NCI-H524 treated with DMSO at 0.1 percent for 48 hours (cell line): ENCODE measurements at regions not wholly inside any gene's neighbourhood (a gene's known extent, or its start where the extent isn't known, plus 50 kb on each side); places are given as distances from the start of the nearest gene placed in this dataset.

ENCODE experiments used
- DNase-seq: peaks from one replicate; lab custom pipeline; 2025; lab: John Stamatoyannopoulos, UW

- no peak for DNase-seq
Measured at GRCh38 chr13:37361608-37362007, 237.0 kb downstream of the POSTN start.

- DNase-seq, result no peak
Measured at GRCh38 chr13:37360556-37360955, 238.0 kb downstream of the POSTN start.

- no peak for DNase-seq
Measured at GRCh38 chr13:37357548-37357947, 241.0 kb downstream of the POSTN start.

GRCh38 chr13:37353911-37354310, 244.7 kb downstream of the POSTN start:
- DNase-seq, result no peak

- no peak for DNase-seq
Measured at GRCh38 chr13:37351211-37351610, 245.7 kb upstream of the CSNK1A1L start.

GRCh38 chr13:37349916-37350315, 244.5 kb upstream of the CSNK1A1L start:
- DNase-seq, result no peak

GRCh38 chr13:37348916-37349643, 243.6 kb upstream of the CSNK1A1L start:
- no peak for DNase-seq

- no peak for DNase-seq
Measured at GRCh38 chr13:37345869-37346268, 240.4 kb upstream of the CSNK1A1L start.

GRCh38 chr13:37345391-37345790, 239.9 kb upstream of the CSNK1A1L start:
- no peak for DNase-seq

GRCh38 chr13:37344056-37344455, 238.6 kb upstream of the CSNK1A1L start:
- DNase-seq, result no peak

GRCh38 chr13:37342205-37342604, 236.7 kb upstream of the CSNK1A1L start:
- no peak for DNase-seq

GRCh38 chr13:37340901-37341670, 235.6 kb upstream of the CSNK1A1L start:
- no peak for DNase-seq

- no peak for DNase-seq
Measured at GRCh38 chr13:37339386-37339735, 233.9 kb upstream of the CSNK1A1L start.

- no peak for DNase-seq
Measured at GRCh38 chr13:37338726-37339385, 233.4 kb upstream of the CSNK1A1L start.

GRCh38 chr13:37326334-37326733, 220.9 kb upstream of the CSNK1A1L start:
- DNase-seq, result no peak

GRCh38 chr13:37319031-37319443, 213.6 kb upstream of the CSNK1A1L start:
- no peak for DNase-seq

- DNase-seq, result no peak
Measured at GRCh38 chr13:37316935-37317334, 211.5 kb upstream of the CSNK1A1L start.

GRCh38 chr13:37313372-37313771, 207.9 kb upstream of the CSNK1A1L start:
- no peak for DNase-seq

GRCh38 chr13:37306778-37307544, 201.5 kb upstream of the CSNK1A1L start:
- DNase-seq, result no peak

- no peak for DNase-seq
Measured at GRCh38 chr13:37303606-37304005, 198.1 kb upstream of the CSNK1A1L start.

- no peak for DNase-seq
Measured at GRCh38 chr13:37302686-37303085, 197.2 kb upstream of the CSNK1A1L start.

GRCh38 chr13:37295573-37295972, 190.1 kb upstream of the CSNK1A1L start:
- no peak for DNase-seq
